ENCODE measurements at regions not wholly inside any gene's neighbourhood (a gene's known extent, or its start where the extent isn't known, plus 50 kb on each side); places are given as distances from the start of the nearest gene placed in this dataset.

GRCh38 chr10:56142092-56142728 is 218.8 kb downstream of the ZWINT start:
- Histone ChIP-seq H3K27ac (ENCODE audit: low read length) (peak overlapping the region; percentile 51; the same call in 1 of the 2 replicates), H3K27me3 (replicated peaks; ENCODE audit: insufficient read depth, low read length) (no peaks in the 10 kb centered on the region), H3K9me3 (replicated peaks; ENCODE audit: insufficient read depth, low read length) (no peaks in the 10 kb centered on the region), H3K79me2 (ENCODE audit: low read length) (no peaks in the 10 kb centered on the region), H3F3A (ENCODE audit: insufficient read depth, low read length) (peaks cover 15% of the 10 kb centered on the region), H3K36me3 (replicated peaks; ENCODE audit: insufficient read depth, low read length) (no peaks in the 10 kb centered on the region), H3K4me3 (ENCODE audit: low read length) (peak overlapping the region; percentile 10; the same call in 1 of the 2 replicates), H3K4me1 (ENCODE audit: low read length) (peaks cover 7% of the 10 kb centered on the region), H3K9ac (ENCODE audit: low read length) (no peak overlapping the region), H3K9me2 (replicated peaks; ENCODE audit: insufficient read depth, low read length) (no peaks in the 10 kb centered on the region), H3K4me2 (ENCODE audit: low read depth, low read length) (peak overlapping the region; percentile 53; the same call in 1 of the 2 replicates), H4K20me1 (ENCODE audit: insufficient read depth, low read length) (no peaks in the 10 kb centered on the region), H2AFZ (ENCODE audit: low read length) (peak overlapping the region; percentile 17; the same call in 1 of the 2 replicates)
- TF ChIP-seq EZH2 (optimal IDR thresholded peaks at IDR 0.05; ENCODE audit: low read depth, low read length) (no peak), EZH2phosphoT487 (IDR thresholded peaks at IDR 0.05; ENCODE audit: low read length) (no peak), CTCF (IDR thresholded peaks at IDR 0.05; ENCODE audit: low read length) (no peak)
- peak; percentile 75 for DNase-seq

- Histone ChIP-seq H3K27ac (ENCODE audit: low read length) (no peak overlapping the region), H4K20me1 (ENCODE audit: insufficient read depth, low read length) (no peaks in the 10 kb centered on the region), H3K79me2 (ENCODE audit: low read length) (no peaks in the 10 kb centered on the region), H3K4me1 (ENCODE audit: low read length) (peaks cover 7% of the 10 kb centered on the region), H2AFZ (ENCODE audit: low read length) (no peak overlapping the region), H3K4me2 (ENCODE audit: low read depth, low read length) (no peak overlapping the region), H3K36me3 (replicated peaks; ENCODE audit: insufficient read depth, low read length) (no peaks in the 10 kb centered on the region), H3F3A (ENCODE audit: insufficient read depth, low read length) (peaks cover 15% of the 10 kb centered on the region), H3K27me3 (replicated peaks; ENCODE audit: insufficient read depth, low read length) (no peaks in the 10 kb centered on the region), H3K9ac (ENCODE audit: low read length) (no peak overlapping the region), H3K9me2 (replicated peaks; ENCODE audit: insufficient read depth, low read length) (no peaks in the 10 kb centered on the region), H3K9me3 (replicated peaks; ENCODE audit: insufficient read depth, low read length) (no peaks in the 10 kb centered on the region), H3K4me3 (ENCODE audit: low read length) (no peak overlapping the region)
- DNase-seq, result no peak
- TF ChIP-seq CTCF (IDR thresholded peaks at IDR 0.05; ENCODE audit: low read length), result no peak
- no peak for TF ChIP-seq EZH2phosphoT487 (IDR thresholded peaks at IDR 0.05; ENCODE audit: low read length)
- no peak for TF ChIP-seq EZH2 (optimal IDR thresholded peaks at IDR 0.05; ENCODE audit: low read depth, low read length)
Observed at GRCh38 chr10:56139405-56139804, 221.7 kb downstream of the ZWINT start.

GRCh38 chr10:56135828-56136227 is 225.2 kb downstream of the ZWINT start:
- Histone ChIP-seq H3K4me2 (ENCODE audit: low read depth, low read length) (no peak overlapping the region), H4K20me1 (ENCODE audit: insufficient read depth, low read length) (no peaks in the 10 kb centered on the region), H3K4me1 (ENCODE audit: low read length) (no peaks in the 10 kb centered on the region)

More at GRCh38 chr10:56135828-56136227, 225.2 kb downstream of the ZWINT start:
- H3K9me3 ChIP-seq (replicated peaks; ENCODE audit: insufficient read depth, low read length), result no peaks in the 10 kb centered on the region
- H2AFZ ChIP-seq (ENCODE audit: low read length), result no peak overlapping the region
- H3K4me3 ChIP-seq (ENCODE audit: low read length), result no peak overlapping the region
- no peak for DNase-seq
- TF ChIP-seq EZH2 (optimal IDR thresholded peaks at IDR 0.05; ENCODE audit: low read depth, low read length) (no peak), CTCF (IDR thresholded peaks at IDR 0.05; ENCODE audit: low read length) (no peak), EZH2phosphoT487 (IDR thresholded peaks at IDR 0.05; ENCODE audit: low read length) (no peak)
- no peaks in the 10 kb centered on the region for H3K36me3 ChIP-seq (replicated peaks; ENCODE audit: insufficient read depth, low read length)
- H3K9me2 ChIP-seq (replicated peaks; ENCODE audit: insufficient read depth, low read length), result no peaks in the 10 kb centered on the region
- no peaks in the 10 kb centered on the region for H3K79me2 ChIP-seq (ENCODE audit: low read length)
- H3K9ac ChIP-seq (ENCODE audit: low read length), result no peak overlapping the region
- H3F3A ChIP-seq (ENCODE audit: insufficient read depth, low read length), result no peaks in the 10 kb centered on the region
- H3K27me3 ChIP-seq (replicated peaks; ENCODE audit: insufficient read depth, low read length), result no peaks in the 10 kb centered on the region
- H3K27ac ChIP-seq (ENCODE audit: low read length), result no peak overlapping the region
